Cerebellar nuclear complex (tissue), 1 donor: ENCODE measurements at regions not wholly inside any gene's neighbourhood (a gene's known extent, or its start where the extent isn't known, plus 50 kb on each side); places are given as distances from the start of the nearest gene placed in this dataset.

ENCODE experiments used
- DNase-seq, 2 experiments: peaks; one replicate each; lab custom pipeline; 2025; lab: John Stamatoyannopoulos, UW

- DNase-seq = no peak
Observed at GRCh38 chr11:109747839-109748238, 325.8 kb downstream of the C11orf87 start.

- DNase-seq = no peak
Observed at GRCh38 chr11:109749476-109749875, 327.5 kb downstream of the C11orf87 start.

- no peak for DNase-seq
Observed at GRCh38 chr11:109750964-109751363, 329.0 kb downstream of the C11orf87 start.

GRCh38 chr11:109752212-109752825 is 330.3 kb downstream of the C11orf87 start:
- no peak for DNase-seq

- no peak for DNase-seq
Observed at GRCh38 chr11:109756521-109756920, 334.5 kb downstream of the C11orf87 start.

- no peak for DNase-seq
Observed at GRCh38 chr11:109756951-109757350, 335.0 kb downstream of the C11orf87 start.

GRCh38 chr11:109762546-109762945 is 330.6 kb upstream of the ZC3H12C start:
- no peak for DNase-seq

GRCh38 chr11:109765709-109766311 is 327.4 kb upstream of the ZC3H12C start:
- no peak for DNase-seq

- no peak for DNase-seq
Observed at GRCh38 chr11:109769858-109770257, 323.3 kb upstream of the ZC3H12C start.

- DNase-seq = no peak
Observed at GRCh38 chr11:109770323-109770722, 322.9 kb upstream of the ZC3H12C start.

GRCh38 chr11:109772892-109773291 is 320.3 kb upstream of the ZC3H12C start:
- peak; percentile 87 to 88 for DNase-seq

- no peak for DNase-seq
Observed at GRCh38 chr11:109775686-109776085, 317.5 kb upstream of the ZC3H12C start.

GRCh38 chr11:109783014-109783413 is 310.2 kb upstream of the ZC3H12C start:
- no peak for DNase-seq

GRCh38 chr11:109783840-109784239 is 309.4 kb upstream of the ZC3H12C start:
- no peak for DNase-seq

- DNase-seq = no peak
Observed at GRCh38 chr11:109784536-109784935, 308.7 kb upstream of the ZC3H12C start.

GRCh38 chr11:109785198-109785597 is 308.0 kb upstream of the ZC3H12C start:
- DNase-seq = no peak

GRCh38 chr11:109785714-109786113 is 307.5 kb upstream of the ZC3H12C start:
- no peak for DNase-seq

GRCh38 chr11:109788948-109789490 is 304.2 kb upstream of the ZC3H12C start:
- DNase-seq = no peak

- no peak for DNase-seq
Observed at GRCh38 chr11:109789901-109790300, 303.3 kb upstream of the ZC3H12C start.

- no peak for DNase-seq
Observed at GRCh38 chr11:109791337-109791736, 301.9 kb upstream of the ZC3H12C start.

- DNase-seq = no peak
Observed at GRCh38 chr11:109794501-109794900, 298.7 kb upstream of the ZC3H12C start.

- no peak for DNase-seq
Observed at GRCh38 chr11:109795234-109795633, 298.0 kb upstream of the ZC3H12C start.

- DNase-seq = no peak
Observed at GRCh38 chr11:109796253-109796652, 296.9 kb upstream of the ZC3H12C start.

GRCh38 chr11:109798521-109798920 is 294.7 kb upstream of the ZC3H12C start:
- DNase-seq = no peak
